Activated CD4-positive, alpha-beta T cell treated with anti-CD3 and anti-CD28 coated beads, Interleukin-10, Interleukin-2, amounts not matched to agents 100 ng/mL and 50 ng/mL, durations not matched to agents 16 hours and 8 hours (primary cell): ENCODE measurements at regions not wholly inside any gene's neighbourhood (a gene's known extent, or its start where the extent isn't known, plus 50 kb on each side); places are given as distances from the start of the nearest gene placed in this dataset.

Experiments used
- DNase-seq: peaks from one replicate; pipeline ENCODE4 v3.0.0-alpha.2; 2020

- DNase-seq, result no peak
Observed at GRCh38 chr5:110159202-110159601, 469.5 kb downstream of the MAN2A1 start.

DNA sequence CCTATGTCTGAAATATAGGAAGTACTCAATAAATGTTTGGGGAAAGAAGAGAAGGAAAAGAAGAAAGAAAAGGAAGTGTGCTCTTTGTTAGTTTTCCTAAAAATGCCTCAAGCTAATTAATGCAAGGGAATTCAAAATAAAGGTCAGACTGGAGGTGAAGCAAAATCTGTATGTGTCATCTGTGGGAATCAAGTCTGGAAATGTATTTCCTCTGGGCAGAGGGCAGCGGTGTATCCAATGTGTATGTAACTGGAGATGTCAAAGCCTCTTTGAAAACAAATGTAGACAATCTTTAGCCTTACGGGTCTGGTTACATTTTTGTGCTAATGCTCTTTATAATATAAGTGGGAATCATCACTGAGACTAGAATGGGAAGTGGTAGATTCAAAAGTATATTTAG lies 471.4 kb downstream of the MAN2A1 start:
- DNase-seq, result no peak

GRCh38 chr5:110165366-110165765 lies 475.6 kb downstream of the MAN2A1 start:
- no peak for DNase-seq

DNA sequence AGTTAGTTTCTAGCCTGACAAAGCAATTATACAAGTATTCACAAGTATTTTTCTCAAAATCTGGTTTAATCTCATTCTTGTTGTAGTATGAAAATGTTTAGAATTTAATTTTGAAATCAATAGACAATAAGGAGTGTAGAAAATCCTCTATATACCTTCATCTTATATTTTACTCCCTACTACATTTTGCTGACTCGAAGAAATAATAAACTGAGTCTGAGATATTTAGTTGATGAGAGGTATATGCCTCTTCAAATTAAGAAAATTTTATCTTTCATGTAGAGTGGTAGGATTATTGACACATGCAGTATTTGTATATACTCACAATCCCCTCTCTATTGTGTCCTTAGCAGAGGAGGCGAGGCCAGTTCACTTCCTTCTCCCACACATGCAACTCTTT lies 477.7 kb downstream of the MAN2A1 start:
- no peak for DNase-seq

DNA sequence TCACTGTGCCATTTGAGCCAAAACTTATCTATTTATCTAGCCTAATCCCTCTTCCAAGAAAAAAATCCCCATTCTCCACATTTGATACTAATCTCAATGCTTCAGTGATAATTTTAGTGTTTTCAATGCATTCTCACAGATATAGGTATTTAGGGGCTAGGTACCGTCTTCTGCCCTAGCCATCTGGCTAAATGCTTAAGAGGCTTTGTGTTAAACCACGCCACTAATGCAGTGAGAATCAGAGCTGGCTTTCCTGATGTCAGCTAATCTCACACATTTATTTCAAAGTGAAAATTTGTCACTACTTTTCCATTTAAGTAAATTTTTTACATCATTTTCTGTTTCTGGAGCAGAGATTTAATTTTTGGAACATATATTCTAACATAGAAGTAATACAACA lies 479.7 kb downstream of the MAN2A1 start:
- no peak for DNase-seq

DNA sequence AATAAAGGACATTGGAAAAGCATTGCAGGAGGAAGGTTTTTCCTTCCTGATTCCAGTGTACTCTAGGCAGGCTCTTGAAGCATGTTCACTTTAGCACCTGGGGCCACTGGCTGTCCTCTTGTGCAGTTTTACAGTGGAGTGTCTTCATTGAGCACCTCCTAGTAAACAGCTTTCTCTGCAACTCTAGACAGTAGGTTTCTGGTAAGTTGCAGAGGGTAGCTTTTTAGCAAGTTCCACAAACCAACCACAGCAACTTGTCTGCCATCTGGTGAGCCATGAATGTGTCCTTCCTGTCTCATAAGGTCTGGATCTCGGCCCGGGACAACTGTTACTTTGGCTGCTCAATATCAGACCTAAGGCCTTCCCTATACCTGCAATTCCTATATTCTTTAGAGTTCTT lies 488.0 kb downstream of the MAN2A1 start:
- DNase-seq, result no peak

DNA sequence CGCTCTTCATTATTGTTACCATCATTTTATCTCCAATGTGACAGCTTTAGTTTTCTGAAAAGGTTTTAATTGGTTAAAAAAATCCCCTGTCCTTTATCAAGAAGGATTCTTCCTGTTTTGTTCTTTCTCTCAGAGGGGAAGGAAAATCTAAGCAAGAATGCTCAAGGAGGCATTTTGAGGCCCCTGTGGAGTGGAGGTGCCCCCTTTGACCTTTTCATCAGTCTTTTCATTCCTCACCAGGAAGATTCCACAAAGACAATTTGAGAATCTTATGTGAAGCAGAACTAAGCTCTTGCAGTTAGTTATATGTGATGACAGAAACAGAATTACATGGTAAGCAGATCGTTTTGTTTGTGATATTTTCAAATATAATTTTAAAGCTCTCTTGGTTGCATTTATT lies 489.6 kb downstream of the MAN2A1 start:
- no peak for DNase-seq

DNA sequence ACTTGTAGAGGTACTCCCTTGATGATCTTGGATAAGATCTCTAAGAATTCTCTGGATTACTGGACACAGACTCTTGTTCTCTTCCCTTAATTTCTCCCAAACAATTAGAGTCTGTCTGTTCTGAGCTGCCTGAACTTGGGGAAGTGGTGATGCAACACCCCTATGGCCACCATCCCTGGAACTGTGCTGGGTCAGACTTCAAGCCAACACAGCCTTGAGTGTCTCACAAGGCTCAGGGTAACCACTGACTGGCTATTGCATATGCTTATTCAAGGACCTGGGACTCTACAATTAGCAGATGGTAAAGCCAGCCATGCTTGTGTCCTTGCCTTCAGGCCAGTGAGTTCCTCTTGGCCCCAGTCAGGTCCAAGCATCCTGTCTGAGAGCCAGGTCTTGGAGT lies 504.5 kb downstream of the MAN2A1 start:
- DNase-seq, result no peak

GRCh38 chr5:110195288-110195687 lies 505.6 kb downstream of the MAN2A1 start:
- no peak for DNase-seq

GRCh38 chr5:110201791-110202190 lies 512.1 kb downstream of the MAN2A1 start:
- no peak for DNase-seq

GRCh38 chr5:110203661-110204060 lies 513.9 kb downstream of the MAN2A1 start:
- DNase-seq, result no peak

GRCh38 chr5:110209401-110209800 lies 517.1 kb downstream of the TMEM232 start:
- no peak for DNase-seq

GRCh38 chr5:110218981-110219380 lies 507.5 kb downstream of the TMEM232 start:
- DNase-seq, result no peak

DNA sequence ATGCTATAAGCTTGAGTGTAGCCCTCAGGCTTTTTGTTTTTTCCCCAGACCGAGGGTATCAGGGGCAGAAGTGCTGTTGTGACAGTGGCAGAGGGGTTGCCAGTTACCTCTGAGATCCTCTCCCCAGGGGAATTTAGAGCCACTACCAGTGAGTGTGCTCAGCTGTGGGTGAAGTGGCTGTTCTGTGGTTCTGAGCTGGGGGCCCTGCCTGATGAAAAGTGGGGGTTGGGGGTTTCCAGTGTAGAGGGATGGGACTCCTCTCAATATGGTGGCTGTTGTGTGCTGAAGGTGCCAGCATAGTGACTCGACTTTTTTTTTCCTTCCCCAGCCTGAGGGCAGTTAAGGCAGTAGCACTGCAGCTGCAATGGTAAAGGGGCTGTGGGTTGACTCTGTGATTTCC lies 506.7 kb downstream of the TMEM232 start:
- DNase-seq, result no peak

GRCh38 chr5:110221036-110221435 lies 505.4 kb downstream of the TMEM232 start:
- no peak for DNase-seq

DNA sequence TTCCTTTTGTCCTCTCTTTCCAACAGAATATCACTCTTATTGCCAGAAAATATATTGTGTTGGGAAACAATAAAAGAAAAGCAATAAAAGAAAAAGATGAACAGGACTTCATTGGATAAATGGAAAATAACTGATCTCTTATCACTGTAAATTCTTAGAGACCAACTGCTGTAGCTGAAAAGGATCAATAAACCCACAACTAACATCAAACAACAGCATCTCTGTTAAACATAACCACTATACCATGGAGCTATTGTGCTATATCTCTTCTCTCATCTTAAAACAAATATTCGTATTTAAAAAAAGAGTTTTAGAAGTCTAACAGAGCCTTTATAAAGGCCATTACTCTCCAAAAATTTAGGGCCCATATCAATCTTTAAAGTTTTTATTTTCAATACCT lies 502.4 kb downstream of the TMEM232 start:
- no peak for DNase-seq

DNA sequence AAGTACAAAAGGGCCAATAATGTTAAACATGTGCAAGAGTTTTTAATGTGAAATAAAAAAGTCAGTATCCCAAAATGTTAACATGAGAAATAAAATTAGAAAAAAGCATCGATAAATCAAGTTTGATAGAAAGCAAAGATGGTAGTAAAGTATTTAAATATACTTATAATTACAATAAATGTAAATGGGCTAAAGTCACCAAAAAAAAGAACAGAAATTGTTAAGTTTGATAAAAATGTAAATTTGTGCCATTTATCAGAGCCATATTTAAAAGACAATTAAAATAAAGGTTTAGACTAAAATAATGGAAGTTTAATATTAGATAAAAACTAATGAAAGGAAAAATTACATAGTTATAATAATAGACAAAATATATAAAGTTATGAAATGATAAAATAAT lies 500.5 kb downstream of the TMEM232 start:
- no peak for DNase-seq

- DNase-seq, result no peak
Observed at GRCh38 chr5:110239786-110240185, 486.7 kb downstream of the TMEM232 start.

DNA sequence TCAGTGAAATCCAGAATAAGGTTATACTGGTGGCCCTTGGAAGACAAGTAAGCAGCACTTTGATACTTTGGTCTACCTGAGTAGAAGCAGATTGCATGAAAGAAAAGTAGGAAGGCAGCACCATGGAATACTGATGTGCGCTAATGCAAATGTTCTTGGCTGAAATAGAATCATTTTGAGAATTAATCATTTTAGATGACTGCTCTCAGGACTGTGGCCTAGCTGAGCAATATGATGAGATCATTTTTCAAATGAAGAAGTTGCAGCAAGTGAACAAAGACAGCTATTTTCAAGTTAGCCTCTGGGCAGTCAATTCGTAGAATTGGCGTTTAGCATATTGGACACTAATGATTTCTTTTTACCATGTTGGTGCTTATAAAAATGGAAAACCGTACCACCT lies 483.5 kb downstream of the TMEM232 start:
- no peak for DNase-seq

GRCh38 chr5:110248921-110249320 lies 477.6 kb downstream of the TMEM232 start:
- DNase-seq, result no peak

DNA sequence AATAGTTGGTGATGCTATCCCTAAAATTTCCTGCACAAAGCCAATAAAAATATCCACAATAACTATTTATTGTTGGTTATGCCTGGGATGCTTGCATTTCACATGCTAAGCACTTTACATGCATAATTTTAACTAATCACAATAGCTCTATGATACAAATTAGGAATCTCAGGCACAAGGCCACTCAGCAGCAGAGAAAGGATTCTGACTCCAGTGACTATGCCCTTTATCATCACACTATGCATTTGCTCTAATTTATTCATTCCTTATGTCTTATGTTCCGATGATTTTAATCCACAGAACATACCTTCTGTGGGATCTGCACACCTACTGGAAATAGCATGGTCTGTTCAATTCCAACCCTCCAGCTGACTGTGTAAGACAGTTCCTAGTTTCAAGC lies 476.1 kb downstream of the TMEM232 start:
- DNase-seq, result no peak

DNA sequence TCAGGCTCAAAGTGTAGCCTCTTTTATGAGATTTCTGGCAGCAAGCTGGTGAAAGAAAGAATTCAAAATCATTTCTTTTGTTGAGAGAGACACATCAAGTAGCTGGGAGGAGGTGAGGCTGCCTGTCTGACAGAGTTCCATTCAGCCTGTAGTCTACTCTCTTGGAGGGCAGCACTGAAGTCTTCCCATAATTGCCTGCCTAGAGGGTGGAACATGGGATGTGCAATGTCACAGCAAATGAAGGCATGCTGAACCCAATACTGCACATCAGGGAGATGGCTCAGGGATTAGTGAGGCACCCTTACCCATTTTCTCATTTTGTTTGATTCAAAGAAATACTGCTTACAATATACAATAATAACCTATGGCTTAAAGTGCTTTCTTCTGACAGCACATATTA lies 475.7 kb downstream of the TMEM232 start:
- DNase-seq, result no peak

GRCh38 chr5:110251366-110251765 lies 475.1 kb downstream of the TMEM232 start:
- no peak for DNase-seq

DNA sequence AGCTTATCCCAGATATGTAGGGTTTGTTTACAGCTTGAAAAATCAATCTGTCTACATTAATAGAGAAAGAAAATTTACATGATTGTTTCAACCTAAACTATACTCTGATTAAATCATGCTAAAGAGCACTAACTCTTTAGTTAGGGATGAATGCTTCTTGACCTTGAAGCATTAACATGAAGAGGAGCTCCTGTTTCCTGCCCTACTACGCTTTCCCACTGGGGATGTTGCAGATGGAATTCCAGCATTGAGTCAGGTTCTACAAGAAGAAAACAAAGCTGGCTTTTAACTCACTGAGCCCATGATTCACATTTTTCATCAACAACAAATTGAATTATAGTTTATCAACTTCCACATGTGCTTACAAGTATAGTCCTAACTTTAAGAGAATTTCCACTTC lies 471.3 kb downstream of the TMEM232 start:
- no peak for DNase-seq

- no peak for DNase-seq
Observed at GRCh38 chr5:110256298-110256697, 470.2 kb downstream of the TMEM232 start.

DNA sequence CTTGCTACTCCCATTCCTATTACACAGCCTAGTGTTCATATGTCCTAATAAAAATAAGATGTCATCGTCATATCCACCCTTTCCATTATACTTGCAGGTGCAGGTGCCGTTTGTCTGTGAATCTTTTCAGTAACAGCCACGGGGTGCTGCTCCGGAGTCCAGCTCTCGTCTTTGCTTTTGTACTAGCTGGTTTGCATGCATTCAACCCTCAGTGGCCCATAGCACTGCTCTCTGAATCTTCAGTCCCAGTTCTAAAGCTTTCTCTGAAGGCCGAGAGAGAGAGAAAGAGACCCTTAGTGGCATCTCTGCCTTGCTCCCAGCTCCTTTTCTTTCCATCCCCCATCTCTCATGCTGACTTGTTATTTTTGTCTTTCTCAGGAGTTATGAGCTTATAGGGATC lies 468.5 kb downstream of the TMEM232 start:
- DNase-seq, result no peak
